Fibroblast of pulmonary artery (primary cell): ENCODE measurements at regions not wholly inside any gene's neighbourhood (a gene's known extent, or its start where the extent isn't known, plus 50 kb on each side); places are given as distances from the start of the nearest gene placed in this dataset.

Experiments used
- DNase-seq: peaks from one replicate; pipeline ENCODE4 v3.0.0-alpha.2; 2010; ENCODE audit warnings: low read depth
- H3K4me3 ChIP-seq: replicated peaks from 2 replicates; pipeline ENCODE4 v1.5.1; 2011; ENCODE audit warnings: low read depth, mild to moderate bottlenecking, control low read depth, low read length, moderate library complexity
- TF ChIP-seq, protein P1 (sequence below): IDR thresholded peaks from 2 replicates; pipeline ENCODE4 v1.5.1; 2011; ENCODE audit warnings: mild to moderate bottlenecking, control low read depth, low read length, inconsistent platforms; ENCODE audit errors: missing control alignments

DNA sequence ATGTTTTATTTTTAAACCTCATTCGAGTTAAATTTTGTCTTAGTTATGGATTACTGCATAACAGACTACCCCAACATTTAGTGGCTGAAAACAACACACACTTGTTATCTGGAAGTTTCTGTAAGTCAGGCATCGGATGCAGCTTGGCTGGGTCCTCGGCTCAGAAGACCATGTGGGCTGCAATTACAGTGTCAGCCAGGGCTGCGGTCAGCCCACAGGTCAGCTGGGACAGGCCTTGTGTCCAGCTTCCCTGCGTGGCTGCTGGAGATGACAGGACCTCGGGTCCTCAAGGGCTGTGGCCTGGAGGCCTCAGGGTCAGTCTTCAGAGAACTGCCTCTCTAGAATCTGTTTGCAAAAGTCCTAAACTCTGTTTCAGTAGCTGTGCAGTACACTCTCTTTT is 219.0 kb upstream of the IRX1 start:
- no peak for DNase-seq
- TF ChIP-seq, protein P1, sequence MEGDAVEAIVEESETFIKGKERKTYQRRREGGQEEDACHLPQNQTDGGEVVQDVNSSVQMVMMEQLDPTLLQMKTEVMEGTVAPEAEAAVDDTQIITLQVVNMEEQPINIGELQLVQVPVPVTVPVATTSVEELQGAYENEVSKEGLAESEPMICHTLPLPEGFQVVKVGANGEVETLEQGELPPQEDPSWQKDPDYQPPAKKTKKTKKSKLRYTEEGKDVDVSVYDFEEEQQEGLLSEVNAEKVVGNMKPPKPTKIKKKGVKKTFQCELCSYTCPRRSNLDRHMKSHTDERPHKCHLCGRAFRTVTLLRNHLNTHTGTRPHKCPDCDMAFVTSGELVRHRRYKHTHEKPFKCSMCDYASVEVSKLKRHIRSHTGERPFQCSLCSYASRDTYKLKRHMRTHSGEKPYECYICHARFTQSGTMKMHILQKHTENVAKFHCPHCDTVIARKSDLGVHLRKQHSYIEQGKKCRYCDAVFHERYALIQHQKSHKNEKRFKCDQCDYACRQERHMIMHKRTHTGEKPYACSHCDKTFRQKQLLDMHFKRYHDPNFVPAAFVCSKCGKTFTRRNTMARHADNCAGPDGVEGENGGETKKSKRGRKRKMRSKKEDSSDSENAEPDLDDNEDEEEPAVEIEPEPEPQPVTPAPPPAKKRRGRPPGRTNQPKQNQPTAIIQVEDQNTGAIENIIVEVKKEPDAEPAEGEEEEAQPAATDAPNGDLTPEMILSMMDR = no peak
- H3K4me3 ChIP-seq = no peak overlapping the region

DNA sequence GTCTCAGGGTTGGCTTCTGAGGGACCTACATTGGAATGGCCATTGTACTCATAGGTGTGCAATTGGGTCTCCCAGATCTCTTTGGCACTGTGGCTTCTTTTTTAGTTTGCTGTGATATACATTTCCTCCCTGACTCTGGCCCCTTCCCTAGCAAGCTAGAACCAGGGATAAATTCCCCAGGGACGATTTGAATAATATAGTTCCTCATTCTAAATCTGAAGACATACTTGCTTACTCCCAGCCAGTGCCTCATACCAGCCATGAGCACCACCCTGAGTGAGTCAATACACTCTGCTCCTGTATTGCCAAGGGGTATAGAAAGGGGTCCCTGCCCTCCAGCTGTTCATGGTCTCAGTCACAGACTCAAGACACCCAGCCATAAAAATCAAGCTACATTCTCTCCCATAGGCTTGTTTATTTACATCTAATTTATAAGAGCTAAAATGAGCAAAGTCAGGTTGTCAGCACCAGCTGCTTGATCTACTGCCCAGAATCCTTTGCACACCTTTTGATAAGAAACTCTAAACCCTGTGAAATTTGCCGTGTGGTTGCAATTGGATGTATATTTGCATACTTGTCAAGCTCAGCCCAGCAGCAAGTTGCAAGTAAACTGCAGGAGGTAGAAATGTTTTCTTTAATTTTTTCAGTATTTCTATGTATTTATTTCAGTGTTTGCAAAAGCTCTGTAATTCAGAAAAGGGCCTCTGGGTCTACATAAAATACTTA is 219.9 kb upstream of the IRX1 start:
- DNase-seq = no peak
- H3K4me3 ChIP-seq = no peak overlapping the region
- TF ChIP-seq, protein P1 = no peak

DNA sequence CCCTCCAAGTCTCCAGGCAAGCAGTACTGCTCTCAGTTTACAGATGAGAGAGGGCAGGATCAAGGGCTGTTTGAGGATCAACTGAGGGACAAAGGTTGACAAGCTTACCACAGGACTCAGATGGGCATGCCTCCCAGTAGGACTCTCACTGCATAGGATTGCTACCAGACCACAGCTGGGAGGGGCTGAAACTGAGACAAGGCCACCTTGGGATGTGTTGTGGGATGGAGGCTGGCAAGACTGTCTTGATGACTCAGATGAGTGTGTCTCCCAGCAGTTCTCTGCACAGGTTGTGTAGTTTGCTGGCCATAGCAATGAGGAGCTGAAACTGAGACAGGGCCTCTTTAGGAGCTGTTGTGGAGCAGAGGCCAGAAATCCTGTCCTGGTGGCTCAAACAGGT is 222.2 kb upstream of the IRX1 start:
- no peak for DNase-seq
- no peak overlapping the region for H3K4me3 ChIP-seq
- TF ChIP-seq, protein P1 = no peak

DNA sequence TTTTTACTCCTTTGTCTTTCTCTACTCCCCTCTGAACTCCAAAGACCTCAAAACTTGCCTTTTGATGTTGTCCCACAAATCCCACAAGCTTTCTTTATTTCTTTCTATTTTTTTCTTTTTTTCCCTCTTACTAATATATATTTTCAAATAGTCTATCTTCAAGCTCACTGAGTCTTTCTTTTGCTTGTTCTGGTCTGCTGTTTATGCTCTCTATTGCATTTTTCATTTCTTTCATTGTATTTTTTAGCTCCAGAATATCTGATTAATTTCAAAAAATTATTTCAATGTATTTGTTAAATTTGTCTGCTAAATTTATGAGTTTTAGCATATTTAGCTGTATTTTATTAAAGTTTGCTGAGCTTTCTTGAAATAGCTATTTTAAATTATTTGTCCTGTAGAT is 223.3 kb upstream of the IRX1 start:
- TF ChIP-seq, protein P1 = no peak
- no peak overlapping the region for H3K4me3 ChIP-seq
- no peak for DNase-seq

DNA sequence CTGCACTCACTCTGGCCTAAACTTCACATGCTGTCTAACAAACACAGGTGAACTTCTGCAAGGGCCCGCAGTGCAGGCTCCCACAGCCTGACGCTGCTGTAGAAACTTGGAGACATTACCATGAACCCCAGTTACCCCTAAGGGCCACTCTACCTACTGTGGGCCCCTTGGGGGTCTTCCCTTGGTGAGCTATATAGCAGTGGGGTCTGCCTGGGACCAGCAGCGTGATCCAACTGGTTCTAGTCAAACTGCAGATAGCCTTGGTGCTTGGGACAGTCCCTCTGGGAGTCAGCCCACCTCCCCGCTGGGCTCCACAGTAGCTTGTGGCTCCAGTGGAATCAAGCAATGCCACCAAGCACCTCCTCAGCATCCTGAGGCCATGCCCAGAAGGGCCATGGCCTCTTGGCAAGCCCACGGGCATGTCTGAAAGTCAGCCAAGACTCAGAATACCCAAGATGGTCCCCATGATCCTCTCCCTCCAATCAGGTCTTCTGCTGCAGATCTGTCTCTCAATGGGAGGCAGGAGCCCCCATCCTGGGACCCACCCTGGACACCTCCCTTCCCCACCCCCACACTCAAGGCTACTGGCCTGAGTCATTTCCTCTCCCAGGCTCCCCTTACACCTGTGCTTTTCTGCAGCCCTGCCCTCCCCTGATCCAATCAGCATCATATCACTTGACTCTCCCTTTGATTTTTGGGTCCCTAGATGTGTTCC is 230.0 kb upstream of the IRX1 start:
- DNase-seq = no peak
- TF ChIP-seq, protein P1 = no peak
- no peak overlapping the region for H3K4me3 ChIP-seq

DNA sequence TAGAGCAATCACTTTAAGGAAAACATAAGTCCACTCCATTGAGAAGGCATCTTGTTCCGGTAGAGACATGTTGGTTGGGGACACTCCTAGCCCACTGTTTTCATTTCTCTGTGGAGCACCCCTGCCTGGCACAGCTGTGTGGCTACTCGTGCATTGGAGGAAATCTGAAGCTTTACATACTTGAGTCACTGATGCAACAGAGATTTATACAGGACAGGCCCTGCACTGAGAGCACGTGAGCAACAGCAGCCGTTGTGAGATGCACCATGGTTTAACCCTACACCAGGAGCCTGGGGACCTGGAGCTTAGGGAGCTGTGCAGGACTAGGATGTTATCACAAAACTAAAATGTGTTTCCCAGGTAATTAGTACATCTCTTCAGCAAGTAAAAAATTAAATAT is 230.7 kb upstream of the IRX1 start:
- no peak overlapping the region for H3K4me3 ChIP-seq
- TF ChIP-seq, protein P1 = no peak
- no peak for DNase-seq
